AG10803 (cell line): ENCODE measurements at regions not wholly inside any gene's neighbourhood (a gene's known extent, or its start where the extent isn't known, plus 50 kb on each side); places are given as distances from the start of the nearest gene placed in this dataset.

ENCODE experiments used
- DNase-seq: peaks from one replicate; pipeline ENCODE4 v3.0.0; 2010; ENCODE audit warnings: low read depth
- H3K4me3 ChIP-seq: 2 replicates; pipeline ENCODE4 v1.5.1; 2011; ENCODE audit warnings: mild to moderate bottlenecking, low read length, control low read depth
- TF ChIP-seq, protein P1 (sequence below): conservative IDR thresholded peaks from 2 replicates; pipeline ENCODE4 v1.5.1; 2011; ENCODE audit warnings: mild to moderate bottlenecking, low read length, control low read depth, inconsistent platforms

DNA sequence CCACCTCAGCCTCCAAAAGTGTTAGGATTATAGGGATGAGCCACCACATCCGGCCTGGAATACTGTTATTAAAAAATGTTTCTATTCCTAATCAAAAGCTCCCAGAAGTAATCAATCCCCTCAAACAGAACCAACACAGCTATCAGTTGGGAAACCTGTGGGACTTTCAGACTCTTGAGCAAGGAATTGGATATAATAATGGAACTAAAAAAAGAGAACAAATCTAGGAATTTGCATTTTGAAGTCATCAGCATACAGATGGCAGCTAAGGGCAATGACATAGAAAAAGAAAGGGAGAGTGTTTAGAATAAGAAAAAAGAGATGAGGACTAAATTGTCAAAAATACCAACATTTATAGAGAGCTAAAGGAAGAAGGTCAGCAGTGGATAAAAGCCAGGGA, 54.7 kb upstream of the AMN1 start:
- no peak for DNase-seq
- H3K4me3 ChIP-seq: no peak overlapping the region
- TF ChIP-seq, protein P1, sequence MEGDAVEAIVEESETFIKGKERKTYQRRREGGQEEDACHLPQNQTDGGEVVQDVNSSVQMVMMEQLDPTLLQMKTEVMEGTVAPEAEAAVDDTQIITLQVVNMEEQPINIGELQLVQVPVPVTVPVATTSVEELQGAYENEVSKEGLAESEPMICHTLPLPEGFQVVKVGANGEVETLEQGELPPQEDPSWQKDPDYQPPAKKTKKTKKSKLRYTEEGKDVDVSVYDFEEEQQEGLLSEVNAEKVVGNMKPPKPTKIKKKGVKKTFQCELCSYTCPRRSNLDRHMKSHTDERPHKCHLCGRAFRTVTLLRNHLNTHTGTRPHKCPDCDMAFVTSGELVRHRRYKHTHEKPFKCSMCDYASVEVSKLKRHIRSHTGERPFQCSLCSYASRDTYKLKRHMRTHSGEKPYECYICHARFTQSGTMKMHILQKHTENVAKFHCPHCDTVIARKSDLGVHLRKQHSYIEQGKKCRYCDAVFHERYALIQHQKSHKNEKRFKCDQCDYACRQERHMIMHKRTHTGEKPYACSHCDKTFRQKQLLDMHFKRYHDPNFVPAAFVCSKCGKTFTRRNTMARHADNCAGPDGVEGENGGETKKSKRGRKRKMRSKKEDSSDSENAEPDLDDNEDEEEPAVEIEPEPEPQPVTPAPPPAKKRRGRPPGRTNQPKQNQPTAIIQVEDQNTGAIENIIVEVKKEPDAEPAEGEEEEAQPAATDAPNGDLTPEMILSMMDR: no peak

DNA sequence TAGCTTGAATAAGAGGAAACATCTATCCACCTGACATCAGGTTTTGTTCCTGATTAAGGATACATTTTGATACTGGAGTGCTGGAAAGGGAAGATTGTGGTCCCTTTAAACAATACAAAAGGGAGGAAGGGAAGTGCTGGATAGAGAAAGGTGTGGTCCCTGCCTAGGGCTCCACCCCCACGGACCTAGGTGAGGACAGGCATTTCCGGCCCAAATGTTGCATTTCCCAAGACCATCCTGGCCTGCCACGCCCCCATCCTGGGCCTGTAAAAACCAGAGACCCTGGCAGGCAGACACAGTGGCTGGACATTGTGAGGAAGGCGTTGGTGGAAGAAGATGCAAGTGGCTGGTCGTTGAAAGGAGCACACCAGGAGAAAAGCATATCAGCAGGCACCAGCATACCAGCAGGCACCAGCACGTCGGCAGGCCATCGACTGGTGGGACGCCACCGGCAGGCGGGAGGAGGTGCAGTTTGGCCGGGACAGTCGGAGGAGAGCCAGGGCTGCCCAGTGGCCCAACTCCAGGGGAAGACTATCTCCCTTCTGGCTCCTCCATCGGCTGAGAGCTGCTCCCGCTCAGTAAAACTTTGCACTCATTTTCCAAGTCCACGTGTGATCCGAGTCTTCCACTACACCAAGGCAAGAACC, 53.2 kb upstream of the AMN1 start:
- no peak for DNase-seq
- no peak overlapping the region for H3K4me3 ChIP-seq
- TF ChIP-seq, protein P1: no peak

DNA sequence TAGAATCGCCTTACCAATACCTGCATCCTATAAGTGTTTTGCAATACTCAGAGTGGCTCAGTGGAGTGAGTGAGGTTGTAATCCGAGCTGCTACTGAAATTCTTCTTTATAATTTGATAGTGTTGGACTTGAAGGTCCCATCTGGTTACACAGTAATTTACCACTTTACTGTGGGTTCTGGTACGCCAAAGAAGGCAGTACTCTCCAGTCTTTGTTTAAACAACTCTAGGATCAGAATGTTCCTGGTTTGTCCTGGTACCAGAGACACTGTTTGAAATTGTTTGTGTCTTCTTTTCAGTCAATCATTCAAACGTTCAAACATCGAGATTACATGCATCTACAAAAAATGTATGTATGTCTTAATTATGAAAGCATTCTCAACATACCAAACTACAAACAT, 51.3 kb upstream of the AMN1 start:
- no peak overlapping the region for H3K4me3 ChIP-seq
- TF ChIP-seq, protein P1: no peak
- no peak for DNase-seq

DNA sequence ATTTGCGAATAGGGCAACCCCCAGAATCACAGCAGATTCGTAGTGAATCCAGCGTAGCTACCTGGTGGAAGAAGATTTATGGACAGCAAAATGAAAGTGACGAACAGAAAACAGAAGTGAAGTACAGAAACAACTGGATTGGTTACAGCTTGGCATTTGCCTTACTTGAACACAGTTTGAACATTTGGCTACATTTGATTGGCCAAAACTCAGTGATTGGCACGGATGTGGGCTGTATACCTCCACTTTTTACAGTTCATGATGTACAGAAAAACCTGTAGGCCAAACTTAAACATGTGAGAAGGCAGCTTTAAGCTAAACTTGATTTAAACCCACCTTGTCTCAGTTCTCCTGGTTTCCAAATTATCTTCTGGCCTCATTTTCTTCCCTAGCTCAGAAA, 49.9 kb upstream of the AMN1 start:
- H3K4me3 ChIP-seq: no peak overlapping the region
- DNase-seq: no peak
- TF ChIP-seq, protein P1: no peak
